Immature natural killer cell (primary cell): ENCODE measurements at regions not wholly inside any gene's neighbourhood (a gene's known extent, or its start where the extent isn't known, plus 50 kb on each side); places are given as distances from the start of the nearest gene placed in this dataset.
"Not testable (repeated sequence)": the region's sequence is repeated elsewhere in the genome, so short reads cannot be mapped to it uniquely, and the experiment has no call there.

ENCODE experiments used
- DNase-seq, 3 donors: peaks; one replicate each; pipeline ENCODE4 v3.0.0; 2022; ENCODE audit warnings: mixed read lengths in 1 of 3
- H3K27ac Mint-ChIP-seq, 6 donors: one replicate each; pipeline ENCODE4 v1.8.0; 2020; ENCODE audit warnings: mixed read lengths in 6 of 6, mild to moderate bottlenecking in 5 of 6, inconsistent platforms in 4 of 6, moderate library complexity in 3 of 6
- H3K27me3 Mint-ChIP-seq, 3 donors: one replicate each; pipeline ENCODE4 v1.8.0; 2020 to 2021; ENCODE audit warnings: low read depth in 3 of 3, mild to moderate bottlenecking in 3 of 3, mixed read lengths in 3 of 3, moderate library complexity in 3 of 3, inconsistent platforms in 1 of 3
- H3K36me3 Mint-ChIP-seq, 3 donors: one replicate each; pipeline ENCODE4 v1.8.0; 2020; ENCODE audit warnings: mixed read lengths in 3 of 3, inconsistent platforms in 2 of 3, mild to moderate bottlenecking in 2 of 3
- H3K4me1 Mint-ChIP-seq, 2 donors: one replicate each; pipeline ENCODE4 v1.8.0; 2020; ENCODE audit warnings: inconsistent platforms in 2 of 2, mild to moderate bottlenecking in 2 of 2, mixed read lengths in 2 of 2, moderate library complexity in 1 of 2
- H3K4me3 Mint-ChIP-seq, 5 donors: one replicate each; pipeline ENCODE4 v1.8.0; 2020; ENCODE audit warnings: mild to moderate bottlenecking in 5 of 5, mixed read lengths in 5 of 5, inconsistent platforms in 3 of 5, moderate library complexity in 3 of 5
- H3K9me3 Mint-ChIP-seq, 6 donors: one replicate each; pipeline ENCODE4 v1.8.0; 2020; ENCODE audit warnings: mild to moderate bottlenecking in 6 of 6, mixed read lengths in 6 of 6, inconsistent platforms in 4 of 6, moderate library complexity in 3 of 6

GRCh38 chr16:82275349-82275748, 105.3 kb upstream of the MPHOSPH6 start:
- H3K4me3 Mint-ChIP-seq, H3K4me1 Mint-ChIP-seq, DNase-seq, H3K36me3 Mint-ChIP-seq, H3K27ac Mint-ChIP-seq, H3K9me3 Mint-ChIP-seq: not testable (repeated sequence)
- H3K27me3 Mint-ChIP-seq = peaks cover 2 to 16% (median 8%) of the 10 kb centered on the region in 3 donors

GRCh38 chr16:82271636-82272035, 101.6 kb upstream of the MPHOSPH6 start:
- no peak overlapping the region for H3K27ac Mint-ChIP-seq
- H3K27me3 Mint-ChIP-seq = peaks cover 2 to 13% (median 6%) of the 10 kb centered on the region in 3 donors
- no peaks in the 10 kb centered on the region for H3K4me1 Mint-ChIP-seq
- H3K36me3 Mint-ChIP-seq = no peaks in the 10 kb centered on the region
- H3K9me3 Mint-ChIP-seq = no peaks in the 10 kb centered on the region
- no peak overlapping the region for H3K4me3 Mint-ChIP-seq
- DNase-seq = no peak

- not testable (repeated sequence) for H3K27ac Mint-ChIP-seq, H3K4me1 Mint-ChIP-seq, DNase-seq, H3K9me3 Mint-ChIP-seq, H3K36me3 Mint-ChIP-seq, H3K4me3 Mint-ChIP-seq
- H3K27me3 Mint-ChIP-seq = peaks cover 2 to 15% (median 6%) of the 10 kb centered on the region in 3 donors
Measured at GRCh38 chr16:82267675-82268074, 97.7 kb upstream of the MPHOSPH6 start.

- no peaks in the 10 kb centered on the region for H3K36me3 Mint-ChIP-seq
- H3K4me3 Mint-ChIP-seq = no peak overlapping the region
- H3K4me1 Mint-ChIP-seq = no peaks in the 10 kb centered on the region
- H3K27ac Mint-ChIP-seq = no peak overlapping the region
- H3K27me3 Mint-ChIP-seq = peaks cover 1 to 8% (median 2%) of the 10 kb centered on the region in 3 donors
- DNase-seq = no peak
- no peaks in the 10 kb centered on the region for H3K9me3 Mint-ChIP-seq
Measured at GRCh38 chr16:82265809-82266208, 95.8 kb upstream of the MPHOSPH6 start.

- Mint-ChIP-seq H3K9me3 (no peaks in the 10 kb centered on the region), H3K4me3 (no peak overlapping the region), H3K4me1 (no peaks in the 10 kb centered on the region), H3K36me3 (no peaks in the 10 kb centered on the region), H3K27ac (no peak overlapping the region), H3K27me3 (peaks cover 3 to 10% (median 4%) of the 10 kb centered on the region in 3 donors)
- no peak for DNase-seq
Measured at GRCh38 chr16:82264756-82265155, 94.7 kb upstream of the MPHOSPH6 start.

- H3K4me3 Mint-ChIP-seq = no peak overlapping the region
- no peaks in the 10 kb centered on the region for H3K36me3 Mint-ChIP-seq
- H3K27ac Mint-ChIP-seq = no peak overlapping the region
- peaks cover 4 to 16% (median 4%) of the 10 kb centered on the region in 3 donors for H3K27me3 Mint-ChIP-seq
- H3K9me3 Mint-ChIP-seq = no peaks in the 10 kb centered on the region
- H3K4me1 Mint-ChIP-seq = no peaks in the 10 kb centered on the region
- DNase-seq = peak; percentile 38 to 47 (median 39)
Measured at GRCh38 chr16:82263521-82264143, 93.6 kb upstream of the MPHOSPH6 start.

- no peaks in the 10 kb centered on the region for H3K36me3 Mint-ChIP-seq
- H3K9me3 Mint-ChIP-seq = no peaks in the 10 kb centered on the region
- H3K27ac Mint-ChIP-seq = no peak overlapping the region
- no peak overlapping the region for H3K4me3 Mint-ChIP-seq
- no peak for DNase-seq
- H3K4me1 Mint-ChIP-seq = no peaks in the 10 kb centered on the region
- peaks cover 4 to 19% (median 4%) of the 10 kb centered on the region in 3 donors for H3K27me3 Mint-ChIP-seq
Measured at GRCh38 chr16:82262244-82262643, 92.2 kb upstream of the MPHOSPH6 start.

GRCh38 chr16:82260212-82260795, 90.3 kb upstream of the MPHOSPH6 start:
- no peak overlapping the region for H3K27ac Mint-ChIP-seq
- peaks cover 4 to 21% (median 6%) of the 10 kb centered on the region in 3 donors for H3K27me3 Mint-ChIP-seq
- no peaks in the 10 kb centered on the region for H3K36me3 Mint-ChIP-seq
- H3K4me3 Mint-ChIP-seq = no peak overlapping the region
- no peaks in the 10 kb centered on the region for H3K9me3 Mint-ChIP-seq
- no peak for DNase-seq
- no peaks in the 10 kb centered on the region for H3K4me1 Mint-ChIP-seq

- H3K4me1 Mint-ChIP-seq = no peaks in the 10 kb centered on the region
- H3K36me3 Mint-ChIP-seq = no peaks in the 10 kb centered on the region
- H3K27ac Mint-ChIP-seq = peak overlapping the region in 1 of 6 donors; percentile 40
- H3K27me3 Mint-ChIP-seq = peaks cover 4 to 21% (median 10%) of the 10 kb centered on the region in 3 donors
- no peak for DNase-seq
- H3K4me3 Mint-ChIP-seq = no peak overlapping the region
- H3K9me3 Mint-ChIP-seq = no peaks in the 10 kb centered on the region
Measured at GRCh38 chr16:82259731-82260130, 89.7 kb upstream of the MPHOSPH6 start.

GRCh38 chr16:82257990-82258389, 88.0 kb upstream of the MPHOSPH6 start:
- Mint-ChIP-seq H3K4me1 (no peaks in the 10 kb centered on the region), H3K27me3 (peaks cover 4 to 16% (median 12%) of the 10 kb centered on the region in 3 donors), H3K27ac (no peak overlapping the region), H3K36me3 (no peaks in the 10 kb centered on the region), H3K9me3 (no peaks in the 10 kb centered on the region), H3K4me3 (no peak overlapping the region)
- DNase-seq = no peak

GRCh38 chr16:82252582-82252981, 82.6 kb upstream of the MPHOSPH6 start:
- H3K27me3 Mint-ChIP-seq = peaks cover 5 to 13% (median 12%) of the 10 kb centered on the region in 3 donors
- no peaks in the 10 kb centered on the region for H3K9me3 Mint-ChIP-seq
- no peak overlapping the region for H3K4me3 Mint-ChIP-seq
- no peaks in the 10 kb centered on the region for H3K4me1 Mint-ChIP-seq
- no peak overlapping the region for H3K27ac Mint-ChIP-seq
- no peaks in the 10 kb centered on the region for H3K36me3 Mint-ChIP-seq
- DNase-seq = no peak

- Mint-ChIP-seq H3K9me3 (peaks cover 0 to 3% (median 0%) of the 10 kb centered on the region in 6 donors), H3K27me3 (peaks cover 5 to 12% (median 5%) of the 10 kb centered on the region in 3 donors), H3K4me3 (no peak overlapping the region), H3K36me3 (no peaks in the 10 kb centered on the region), H3K4me1 (no peaks in the 10 kb centered on the region), H3K27ac (no peak overlapping the region)
- DNase-seq = no peak
Measured at GRCh38 chr16:82248677-82249076, 78.7 kb upstream of the MPHOSPH6 start.

- no peaks in the 10 kb centered on the region for H3K4me1 Mint-ChIP-seq
- peaks cover 5 to 12% (median 6%) of the 10 kb centered on the region in 3 donors for H3K27me3 Mint-ChIP-seq
- H3K4me3 Mint-ChIP-seq = no peak overlapping the region
- H3K27ac Mint-ChIP-seq = no peak overlapping the region
- H3K36me3 Mint-ChIP-seq = no peaks in the 10 kb centered on the region
- peaks cover 0 to 4% (median under 1%) of the 10 kb centered on the region in 6 donors for H3K9me3 Mint-ChIP-seq
- no peak for DNase-seq
Measured at GRCh38 chr16:82248012-82248656, 78.1 kb upstream of the MPHOSPH6 start.

- Mint-ChIP-seq H3K27ac (no peak overlapping the region), H3K4me3 (no peak overlapping the region), H3K4me1 (no peaks in the 10 kb centered on the region), H3K27me3 (peaks cover 2 to 19% (median 10%) of the 10 kb centered on the region in 3 donors), H3K9me3 (peaks cover 0 to 4% (median 1%) of the 10 kb centered on the region in 6 donors), H3K36me3 (no peaks in the 10 kb centered on the region)
- no peak for DNase-seq
Measured at GRCh38 chr16:82242201-82242600, 72.2 kb upstream of the MPHOSPH6 start.
